PFSK-1 (cell line): ENCODE measurements at regions not wholly inside any gene's neighbourhood (a gene's known extent, or its start where the extent isn't known, plus 50 kb on each side); places are given as distances from the start of the nearest gene placed in this dataset.

Experiments used
- FOXP2 ChIP-seq: optimal IDR thresholded peaks from 2 replicates; pipeline ENCODE3; 2011; ENCODE audit warnings: borderline replicate concordance, control low read depth, inconsistent platforms; ENCODE audit not compliant: insufficient read depth; ENCODE audit errors: extremely low read length, extremely low read depth
- POLR2AphosphoS5 ChIP-seq: IDR thresholded peaks from 2 replicates; pipeline ENCODE4 v1.6.1; 2012; ENCODE audit warnings: low read depth, mild to moderate bottlenecking, control low read depth, low read length, moderate library complexity
- SIN3A ChIP-seq: IDR thresholded peaks from 2 replicates; pipeline ENCODE4 v1.6.1; 2012; ENCODE audit warnings: mild to moderate bottlenecking, low read length, moderate library complexity, borderline replicate concordance; ENCODE audit not compliant: insufficient read depth
- TAF1 ChIP-seq: IDR thresholded peaks from 2 replicates; pipeline ENCODE4 v1.6.1; 2012; ENCODE audit warnings: low read length, control low read depth, borderline replicate concordance; ENCODE audit not compliant: insufficient read depth
- TF ChIP-seq, protein P1 (sequence below), 2 experiments: IDR thresholded peaks; 2 replicates each; pipeline versions ENCODE4 v1.6.1 to v1.8.0; 2011 to 2012; ENCODE audit warnings: low read depth in 2 of 2, low read length in 2 of 2, control low read depth in 1 of 2, inconsistent platforms in 1 of 2, mild to moderate bottlenecking in 1 of 2, moderate library complexity in 1 of 2; ENCODE audit not compliant: insufficient read depth in 1 of 2

- TF ChIP-seq, protein P1, sequence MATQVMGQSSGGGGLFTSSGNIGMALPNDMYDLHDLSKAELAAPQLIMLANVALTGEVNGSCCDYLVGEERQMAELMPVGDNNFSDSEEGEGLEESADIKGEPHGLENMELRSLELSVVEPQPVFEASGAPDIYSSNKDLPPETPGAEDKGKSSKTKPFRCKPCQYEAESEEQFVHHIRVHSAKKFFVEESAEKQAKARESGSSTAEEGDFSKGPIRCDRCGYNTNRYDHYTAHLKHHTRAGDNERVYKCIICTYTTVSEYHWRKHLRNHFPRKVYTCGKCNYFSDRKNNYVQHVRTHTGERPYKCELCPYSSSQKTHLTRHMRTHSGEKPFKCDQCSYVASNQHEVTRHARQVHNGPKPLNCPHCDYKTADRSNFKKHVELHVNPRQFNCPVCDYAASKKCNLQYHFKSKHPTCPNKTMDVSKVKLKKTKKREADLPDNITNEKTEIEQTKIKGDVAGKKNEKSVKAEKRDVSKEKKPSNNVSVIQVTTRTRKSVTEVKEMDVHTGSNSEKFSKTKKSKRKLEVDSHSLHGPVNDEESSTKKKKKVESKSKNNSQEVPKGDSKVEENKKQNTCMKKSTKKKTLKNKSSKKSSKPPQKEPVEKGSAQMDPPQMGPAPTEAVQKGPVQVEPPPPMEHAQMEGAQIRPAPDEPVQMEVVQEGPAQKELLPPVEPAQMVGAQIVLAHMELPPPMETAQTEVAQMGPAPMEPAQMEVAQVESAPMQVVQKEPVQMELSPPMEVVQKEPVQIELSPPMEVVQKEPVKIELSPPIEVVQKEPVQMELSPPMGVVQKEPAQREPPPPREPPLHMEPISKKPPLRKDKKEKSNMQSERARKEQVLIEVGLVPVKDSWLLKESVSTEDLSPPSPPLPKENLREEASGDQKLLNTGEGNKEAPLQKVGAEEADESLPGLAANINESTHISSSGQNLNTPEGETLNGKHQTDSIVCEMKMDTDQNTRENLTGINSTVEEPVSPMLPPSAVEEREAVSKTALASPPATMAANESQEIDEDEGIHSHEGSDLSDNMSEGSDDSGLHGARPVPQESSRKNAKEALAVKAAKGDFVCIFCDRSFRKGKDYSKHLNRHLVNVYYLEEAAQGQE (IDR thresholded peaks at IDR 0.05; ENCODE audit: insufficient read depth in 1 of 2, low read depth in 2 of 2, low read length in 2 of 2), result no peak
- no peak for TF ChIP-seq POLR2AphosphoS5
- no peak for TF ChIP-seq FOXP2
- no peak for TF ChIP-seq TAF1
- TF ChIP-seq SIN3A, result no peak
Observed at GRCh38 chr2:67851956-67852824, 210.6 kb downstream of the C1D start.
